Dedifferentiated amniotic fluid mesenchymal stem cell (primary cell): ENCODE measurements at regions not wholly inside any gene's neighbourhood (a gene's known extent, or its start where the extent isn't known, plus 50 kb on each side); places are given as distances from the start of the nearest gene placed in this dataset.

Experiments used
- DNase-seq: peaks from one replicate; pipeline ENCODE4 v3.0.0-alpha.2; 2016; ENCODE audit errors: extremely low spot score

GRCh38 chr6:155623450-155624178, 168.0 kb upstream of the NOX3 start:
- DNase-seq, result no peak

- DNase-seq, result no peak
Observed at GRCh38 chr6:155614606-155615005, 159.0 kb upstream of the NOX3 start.

- DNase-seq, result no peak
Observed at GRCh38 chr6:155611742-155612141, 156.1 kb upstream of the NOX3 start.

GRCh38 chr6:155604991-155605390, 149.4 kb upstream of the NOX3 start:
- no peak for DNase-seq

- DNase-seq, result no peak
Observed at GRCh38 chr6:155599561-155599960, 143.9 kb upstream of the NOX3 start.

- no peak for DNase-seq
Observed at GRCh38 chr6:155599160-155599559, 143.5 kb upstream of the NOX3 start.

- DNase-seq, result no peak
Observed at GRCh38 chr6:155595284-155595683, 139.6 kb upstream of the NOX3 start.

GRCh38 chr6:155591741-155592140, 136.1 kb upstream of the NOX3 start:
- DNase-seq, result no peak

GRCh38 chr6:155589190-155589589, 133.6 kb upstream of the NOX3 start:
- no peak for DNase-seq

GRCh38 chr6:155587817-155588216, 132.2 kb upstream of the NOX3 start:
- no peak for DNase-seq

- no peak for DNase-seq
Observed at GRCh38 chr6:155586090-155586489, 130.5 kb upstream of the NOX3 start.

GRCh38 chr6:155584006-155584405, 128.4 kb upstream of the NOX3 start:
- DNase-seq, result no peak

- no peak for DNase-seq
Observed at GRCh38 chr6:155582016-155582991, 126.7 kb upstream of the NOX3 start.

GRCh38 chr6:155580904-155581303, 125.3 kb upstream of the NOX3 start:
- DNase-seq, result no peak

- no peak for DNase-seq
Observed at GRCh38 chr6:155578251-155578650, 122.6 kb upstream of the NOX3 start.

- DNase-seq, result no peak
Observed at GRCh38 chr6:155561966-155562364, 106.3 kb upstream of the NOX3 start.

GRCh38 chr6:155561257-155561965, 105.8 kb upstream of the NOX3 start:
- no peak for DNase-seq

- DNase-seq, result no peak
Observed at GRCh38 chr6:155549928-155550327, 94.3 kb upstream of the NOX3 start.

GRCh38 chr6:155549028-155549798, 93.6 kb upstream of the NOX3 start:
- DNase-seq, result no peak

GRCh38 chr6:155548576-155548975, 92.9 kb upstream of the NOX3 start:
- no peak for DNase-seq

GRCh38 chr6:155544677-155545076, 89.0 kb upstream of the NOX3 start:
- DNase-seq, result no peak
